HS-5 (cell line): ENCODE measurements at regions not wholly inside any gene's neighbourhood (a gene's known extent, or its start where the extent isn't known, plus 50 kb on each side); places are given as distances from the start of the nearest gene placed in this dataset.
"Not testable (repeated sequence)": the region's sequence is repeated elsewhere in the genome, so short reads cannot be mapped to it uniquely, and the experiment has no call there.

Experiments
- DNase-seq: peaks from one replicate; pipeline ENCODE4 v3.0.0-alpha.2; 2012; ENCODE audit warnings: low read depth

DNA sequence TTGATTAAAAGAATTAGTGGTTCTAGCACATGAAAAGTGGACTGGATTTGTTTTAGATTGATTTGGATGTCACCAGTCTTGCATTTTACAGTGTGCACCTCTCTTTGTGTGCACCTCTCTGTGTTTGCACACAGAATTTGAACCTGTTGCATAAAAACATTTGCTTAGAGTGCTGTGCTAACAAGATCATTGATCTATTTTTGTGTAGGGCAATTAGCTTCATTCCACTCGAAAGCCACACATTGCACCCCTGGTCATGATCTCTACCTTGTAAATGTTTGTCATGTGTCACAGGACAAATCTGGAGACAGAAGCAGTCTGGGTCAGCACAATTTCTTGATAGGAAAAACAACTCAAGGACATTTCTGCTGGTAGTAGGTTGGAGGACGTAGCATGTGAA is 258.7 kb upstream of the LINC00305 start:
- DNase-seq = no peak

DNA sequence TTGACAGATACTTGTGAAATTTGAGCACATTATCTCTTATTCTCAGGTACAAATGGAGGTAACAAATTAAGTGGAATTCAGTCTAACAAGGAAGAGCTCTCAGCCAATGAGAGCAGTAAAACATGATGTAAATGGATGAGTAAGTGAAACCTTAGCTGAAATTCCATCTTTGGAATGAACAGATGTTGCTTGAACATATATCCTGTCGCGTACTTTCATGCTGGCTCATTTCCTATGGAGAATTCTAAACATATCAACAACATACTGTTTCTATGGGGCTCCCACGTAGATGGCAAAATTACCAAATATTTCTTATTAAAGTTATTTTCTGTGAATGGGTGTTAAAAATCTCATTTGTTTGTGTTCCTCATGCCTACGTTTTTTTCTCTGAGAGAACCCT is 256.3 kb upstream of the LINC00305 start:
- DNase-seq = peak; percentile 60

DNA sequence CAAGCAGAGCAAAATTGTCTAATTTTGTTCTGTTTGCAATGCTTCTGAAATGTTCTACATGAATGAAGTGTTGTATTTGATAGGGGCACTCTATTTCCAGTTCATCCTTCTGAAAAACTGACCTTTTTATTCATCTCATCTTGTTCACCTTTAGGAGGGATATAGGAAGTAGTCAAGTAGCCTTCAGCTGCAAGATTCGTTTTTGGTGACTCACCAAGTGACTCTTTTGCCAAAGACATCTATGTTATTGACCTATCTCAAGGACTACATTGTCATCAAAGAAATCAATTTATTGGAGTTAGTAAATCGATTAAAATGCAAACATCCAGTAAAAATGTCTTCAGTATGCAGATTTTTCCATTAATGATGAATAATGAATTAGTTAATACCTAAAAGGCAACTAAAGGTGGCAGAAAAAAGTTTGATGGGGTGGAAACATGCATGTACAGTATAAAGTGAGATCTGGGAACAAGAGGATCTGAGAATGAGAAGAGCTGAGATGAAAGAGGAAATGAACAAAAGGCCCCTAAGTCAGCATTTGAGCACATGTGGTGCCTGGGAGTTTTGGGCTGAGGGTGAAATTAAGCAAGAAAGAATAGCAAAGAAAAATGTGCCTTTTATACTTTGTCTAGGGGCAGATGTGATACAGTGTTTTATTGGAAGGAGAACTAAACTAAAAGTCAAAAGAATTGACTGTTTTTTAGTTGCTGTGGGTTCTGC is 255.1 kb upstream of the LINC00305 start:
- no peak for DNase-seq

DNA sequence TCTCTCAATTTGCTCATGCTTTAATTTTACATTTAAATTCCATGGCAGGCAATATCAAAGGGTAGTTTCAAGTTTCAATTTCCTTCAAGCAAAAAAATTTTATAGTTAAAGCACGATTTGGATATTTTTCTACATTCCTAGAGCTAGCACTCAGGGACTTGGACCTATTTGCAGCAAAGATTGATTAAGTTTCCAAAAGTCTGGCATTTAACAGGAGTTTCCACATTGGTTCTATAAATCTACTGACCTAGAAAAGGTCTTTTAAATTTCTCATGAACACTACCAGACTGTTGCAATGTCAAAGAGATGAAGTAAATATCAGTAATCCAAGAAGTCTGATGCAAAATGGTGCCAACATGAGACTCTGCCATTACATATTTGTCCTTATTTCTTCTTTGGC is 253.7 kb upstream of the LINC00305 start:
- DNase-seq = no peak

DNA sequence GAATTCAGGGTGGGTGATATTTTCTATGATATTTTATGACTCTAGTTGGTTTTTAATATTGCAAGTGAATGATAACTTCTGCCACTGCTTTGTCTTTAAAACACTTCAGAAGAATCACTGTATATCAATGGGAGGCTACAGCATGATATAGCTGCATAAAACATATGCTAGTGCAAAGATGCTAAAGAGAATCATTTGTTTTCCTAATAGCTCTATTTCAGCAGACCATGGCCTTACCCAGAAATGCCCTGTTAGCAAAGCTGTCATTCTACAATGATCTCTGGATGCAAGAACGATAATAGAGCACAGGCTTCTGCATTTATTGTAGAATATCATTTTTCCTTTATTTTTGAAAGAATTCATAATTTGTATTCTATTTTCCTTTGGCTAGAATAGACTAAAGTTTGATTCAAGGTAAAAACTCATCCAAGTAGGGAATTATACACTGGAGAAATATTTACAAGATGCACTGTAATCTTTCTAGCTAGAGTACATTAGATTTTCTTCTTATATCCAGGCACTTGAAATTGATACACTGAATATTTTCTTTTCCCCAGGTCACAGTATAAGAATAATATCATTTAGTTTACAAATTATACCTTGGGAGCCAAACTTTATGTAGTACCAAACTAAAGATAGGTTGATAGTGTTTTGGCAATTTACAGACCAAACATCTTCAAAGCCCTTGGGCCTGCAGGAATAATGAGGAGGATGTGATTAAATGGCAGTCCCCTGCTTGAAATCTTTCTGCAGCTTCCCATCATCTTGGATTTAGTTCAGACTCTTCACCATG is 252.6 kb upstream of the LINC00305 start:
- no peak for DNase-seq

- DNase-seq = no peak
Measured at GRCh38 chr18:64399566-64399965, 250.7 kb upstream of the LINC00305 start.

GRCh38 chr18:64398320-64398719 is 249.4 kb upstream of the LINC00305 start:
- no peak for DNase-seq

DNA sequence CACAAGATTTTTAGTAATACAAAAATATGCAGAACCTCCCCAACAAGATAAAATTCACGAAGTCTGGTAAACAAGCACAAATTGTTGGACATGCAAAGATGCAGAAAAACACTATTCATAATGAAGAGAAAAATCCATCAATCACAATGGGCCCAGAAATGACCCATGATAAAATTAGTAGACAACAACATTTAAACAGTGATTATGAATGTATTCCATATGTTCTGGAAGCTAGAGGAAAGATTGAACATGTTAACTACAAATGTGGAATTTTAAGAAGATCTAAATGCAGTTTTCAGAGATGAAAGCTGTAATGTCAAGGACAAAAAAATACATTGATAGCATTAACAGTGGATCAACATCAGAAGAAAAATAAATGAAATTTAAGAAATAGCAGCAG is 243.3 kb upstream of the LINC00305 start:
- no peak for DNase-seq

DNA sequence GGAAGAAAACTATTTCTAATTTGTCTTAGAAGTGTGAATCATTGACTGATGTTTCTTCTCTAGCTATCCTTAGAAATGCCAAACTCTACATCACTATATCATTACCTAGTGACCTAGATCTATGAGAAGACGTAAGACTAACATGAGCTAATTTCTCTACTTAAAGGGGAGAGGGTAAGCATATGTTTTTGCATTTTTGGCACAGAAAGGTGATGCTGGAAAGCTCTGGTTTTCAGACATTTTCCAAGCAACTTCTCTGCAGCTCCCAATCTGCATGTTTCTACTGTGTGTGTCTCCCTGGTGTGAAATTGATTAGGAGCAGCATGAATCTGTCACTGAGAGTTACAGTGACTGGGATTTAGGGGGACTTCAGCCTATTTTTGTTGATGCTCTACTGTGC is 235.2 kb upstream of the LINC00305 start:
- no peak for DNase-seq

- DNase-seq = no peak
Measured at GRCh38 chr18:64380117-64380516, 231.2 kb upstream of the LINC00305 start.

GRCh38 chr18:64379662-64380061 is 230.8 kb upstream of the LINC00305 start:
- no peak for DNase-seq

DNA sequence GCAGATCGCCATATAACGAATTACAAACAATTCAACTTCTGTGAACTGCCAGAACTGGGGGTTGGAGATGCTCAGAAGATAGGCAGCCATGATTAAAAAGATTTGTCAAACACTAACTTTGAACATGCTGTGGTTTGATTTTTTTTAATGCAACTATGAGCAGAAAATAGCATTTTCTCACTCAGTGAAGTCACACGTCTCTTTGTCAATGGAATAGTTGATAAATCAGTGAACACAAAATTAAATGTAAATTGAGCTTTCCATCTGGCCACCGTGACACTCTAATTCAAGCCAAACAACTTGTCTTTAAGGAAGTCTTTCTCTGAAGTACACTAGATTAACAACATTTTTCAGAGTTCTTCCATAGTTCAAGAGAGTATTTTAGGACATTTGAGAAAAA is 228.6 kb upstream of the LINC00305 start:
- no peak for DNase-seq

DNA sequence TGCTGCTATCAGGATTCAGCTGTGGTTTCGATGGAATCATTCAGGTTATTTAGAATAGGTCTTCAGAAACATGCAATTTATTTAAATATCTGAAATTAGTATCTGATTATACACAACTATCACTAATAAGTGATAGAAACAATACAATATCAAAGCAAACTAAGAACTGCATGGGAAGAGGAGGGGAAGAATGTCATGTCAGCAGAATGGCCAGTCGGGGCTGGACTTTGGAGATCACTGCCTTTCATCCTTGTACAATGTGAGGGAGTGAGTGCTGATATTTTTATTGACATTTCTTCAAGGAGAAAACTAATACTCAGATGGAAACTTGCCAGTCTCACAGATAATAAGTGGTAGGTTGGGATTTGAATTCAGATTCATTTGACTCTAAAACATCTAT is 224.0 kb upstream of the LINC00305 start:
- DNase-seq = no peak

DNA sequence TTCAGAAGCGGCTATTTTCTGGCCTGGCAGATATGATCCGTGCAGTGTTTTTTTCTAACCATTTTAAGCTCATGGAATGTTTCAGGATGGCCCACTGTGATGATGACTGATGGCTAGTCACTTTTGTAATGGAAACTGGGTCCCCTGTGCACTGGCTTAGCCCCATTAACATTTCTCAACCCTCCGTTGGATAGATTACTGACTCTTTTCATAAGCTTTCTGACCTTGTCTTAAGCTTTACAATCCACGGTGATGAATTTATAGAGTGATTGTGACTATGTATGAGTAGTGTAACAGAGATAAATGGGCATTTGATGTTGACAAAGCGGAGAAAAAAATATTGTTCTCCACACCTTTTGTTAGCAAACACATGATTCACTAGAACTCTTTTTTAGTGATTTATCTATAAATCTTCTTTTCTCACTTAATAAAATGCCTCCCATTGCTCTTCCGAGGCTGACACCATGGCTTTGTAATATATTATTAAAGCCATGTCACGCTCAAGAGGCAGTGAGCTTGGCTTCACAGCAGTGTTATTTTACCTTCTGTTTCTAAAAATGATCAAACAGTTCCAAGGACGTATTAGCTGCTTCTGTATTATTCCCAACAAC is 221.0 kb upstream of the LINC00305 start:
- not testable (repeated sequence) for DNase-seq

- DNase-seq = no peak
Measured at GRCh38 chr18:64365106-64365505, 216.2 kb upstream of the LINC00305 start.

GRCh38 chr18:64337673-64338072 is 188.8 kb upstream of the LINC00305 start:
- no peak for DNase-seq

DNA sequence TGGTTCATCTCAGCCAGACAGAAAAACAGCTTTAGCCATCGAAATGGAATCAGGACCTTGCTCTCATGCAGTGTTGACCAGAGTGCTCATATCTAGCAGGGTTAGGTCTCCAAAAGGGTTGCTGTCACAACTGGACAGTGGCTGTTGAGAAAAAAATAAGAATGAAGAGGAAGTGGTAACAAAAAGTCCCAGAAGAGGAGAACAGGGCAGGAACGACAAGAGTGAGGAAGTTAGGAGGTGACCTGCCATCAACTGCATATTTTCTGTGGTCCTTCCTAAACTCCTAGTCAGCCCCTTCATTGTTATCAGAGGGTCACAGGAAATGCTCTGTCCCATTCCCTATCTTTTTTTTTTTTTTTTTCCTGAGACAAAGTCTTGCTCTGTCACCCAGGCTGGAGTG is 188.1 kb upstream of the LINC00305 start:
- DNase-seq = no peak

GRCh38 chr18:64334748-64335147 is 185.9 kb upstream of the LINC00305 start:
- no peak for DNase-seq

DNA sequence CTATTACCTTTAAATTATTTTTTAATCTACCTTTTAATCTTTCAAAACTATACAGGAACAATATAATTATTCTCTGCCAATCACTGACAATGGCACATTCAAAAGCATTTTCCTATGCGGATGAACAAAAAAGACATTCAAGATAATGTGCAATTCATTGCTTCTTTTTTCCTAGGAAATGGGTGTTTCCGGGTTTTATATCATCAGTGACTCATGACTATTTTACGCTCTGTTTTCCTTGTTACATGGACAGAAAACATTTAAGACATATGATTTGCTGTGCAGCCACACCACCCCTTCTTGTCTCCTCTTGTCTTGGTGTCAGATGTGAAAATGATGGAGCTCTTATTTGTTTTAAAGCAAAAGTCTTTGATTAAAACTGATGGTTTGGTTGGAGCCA is 184.7 kb upstream of the LINC00305 start:
- DNase-seq = no peak

GRCh38 chr18:64332835-64333234 is 183.9 kb upstream of the LINC00305 start:
- DNase-seq = no peak

DNA sequence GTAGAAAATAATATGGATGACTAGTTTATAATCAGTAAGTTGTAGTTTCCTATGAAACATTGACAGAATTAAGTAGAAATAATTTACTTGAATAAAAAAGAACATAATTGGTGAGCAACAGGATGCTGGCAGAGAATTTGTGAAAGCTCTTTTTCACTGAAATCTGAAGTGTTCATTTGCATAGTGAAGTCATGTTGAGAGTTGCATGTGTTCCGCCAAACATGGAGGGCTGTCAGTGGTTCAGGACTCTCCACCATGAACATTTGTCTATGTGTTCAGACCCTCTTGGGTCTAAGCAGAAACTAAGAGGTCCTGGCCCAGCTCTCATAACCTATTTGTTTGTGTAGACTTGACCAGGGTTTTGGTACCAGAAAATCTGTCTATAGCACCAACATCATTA is 182.5 kb upstream of the LINC00305 start:
- no peak for DNase-seq

- DNase-seq = no peak
Measured at GRCh38 chr18:64330931-64331330, 182.0 kb upstream of the LINC00305 start.

DNA sequence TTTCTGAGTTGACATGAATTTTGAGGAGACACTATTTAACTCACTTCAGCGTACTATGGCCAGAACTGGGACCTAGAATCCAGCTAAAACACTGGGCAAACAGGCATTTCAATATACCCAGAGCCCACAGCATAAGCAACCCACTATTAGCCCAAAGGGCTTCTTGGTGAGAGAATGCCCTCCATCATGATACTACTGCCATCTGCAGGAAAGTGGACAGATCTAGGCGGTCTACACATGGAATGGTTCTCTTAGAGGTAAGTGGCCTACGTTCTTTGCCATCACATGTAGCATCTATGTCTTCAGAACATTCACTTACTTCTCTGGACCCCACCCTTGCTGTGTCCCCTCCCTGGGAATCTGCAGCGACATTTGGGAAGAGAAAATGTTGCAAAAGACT is 181.3 kb upstream of the LINC00305 start:
- no peak for DNase-seq
